MM.1S (cell line): ENCODE measurements at regions not wholly inside any gene's neighbourhood (a gene's known extent, or its start where the extent isn't known, plus 50 kb on each side); places are given as distances from the start of the nearest gene placed in this dataset.
"Not testable (repeated sequence)": the region's sequence is repeated elsewhere in the genome, so short reads cannot be mapped to it uniquely, and the experiment has no call there.

Experiments
- DNase-seq: peaks from one replicate; pipeline ENCODE4 v3.0.0-alpha.2; 2015
- H2AFZ ChIP-seq: fragments of 300-600 bp; sonication (generic); 2 replicates; pipeline ENCODE4 v1.6.0; 2016; ENCODE audit warnings: antibody characterized with exemption, low read length
- H3F3A ChIP-seq: fragments of 300-600 bp; sonication (generic); 2 replicates; pipeline ENCODE4 v1.6.1; 2016; ENCODE audit warnings: mild to moderate bottlenecking, antibody characterized with exemption, low read length, moderate library complexity, mixed read lengths; ENCODE audit not compliant: insufficient read depth
- H3K27ac ChIP-seq: fragments of 300-600 bp; sonication (generic); 2 replicates; pipeline ENCODE4 v1.5.1; 2016; ENCODE audit warnings: mild to moderate bottlenecking, low read length
- H3K27me3 ChIP-seq: fragments of 300-600 bp; sonication (generic); replicated peaks from 2 replicates; pipeline ENCODE4 v1.6.0; 2016; ENCODE audit warnings: low read length; ENCODE audit not compliant: insufficient read depth
- H3K36me3 ChIP-seq: fragments of 300-600 bp; sonication (generic); replicated peaks from 2 replicates; pipeline ENCODE4 v1.6.1; 2016; ENCODE audit warnings: mild to moderate bottlenecking, low read length, mixed read lengths; ENCODE audit not compliant: insufficient read depth
- H3K4me1 ChIP-seq: fragments of 300-600 bp; sonication (generic); 2 replicates; pipeline ENCODE4 v1.6.1; 2016; ENCODE audit warnings: low read length, mixed read lengths
- H3K4me2 ChIP-seq: fragments of 300-600 bp; sonication (generic); 2 replicates; pipeline ENCODE4 v1.6.0; 2016; ENCODE audit warnings: low read depth, low read length
- H3K4me3 ChIP-seq: fragments of 300-600 bp; sonication (generic); 2 replicates; pipeline ENCODE4 v1.5.1; 2016; ENCODE audit warnings: low read length, mixed read lengths
- H3K79me2 ChIP-seq: fragments of 300-600 bp; sonication (generic); 2 replicates; pipeline ENCODE4 v1.6.1; 2016; ENCODE audit warnings: mixed run types, low read length, mixed read lengths
- H3K9ac ChIP-seq: fragments of 300-600 bp; sonication (generic); 2 replicates; pipeline ENCODE4 v1.6.1; 2016; ENCODE audit warnings: low read length, mixed read lengths
- H3K9me2 ChIP-seq: fragments of 300-600 bp; sonication (generic); replicated peaks from 2 replicates; pipeline ENCODE4 v1.6.1; 2016; ENCODE audit warnings: mild to moderate bottlenecking, low read length, mixed read lengths; ENCODE audit not compliant: insufficient read depth
- H3K9me3 ChIP-seq: fragments of 300-600 bp; sonication (generic); replicated peaks from 2 replicates; pipeline ENCODE4 v1.6.1; 2016; ENCODE audit warnings: mild to moderate bottlenecking, low read length, mixed read lengths; ENCODE audit not compliant: insufficient read depth
- H4K20me1 ChIP-seq: fragments of 300-600 bp; sonication (generic); 2 replicates; pipeline ENCODE4 v1.6.1; 2016; ENCODE audit warnings: mild to moderate bottlenecking, low read length, moderate library complexity, mixed read lengths; ENCODE audit not compliant: insufficient read depth

DNA sequence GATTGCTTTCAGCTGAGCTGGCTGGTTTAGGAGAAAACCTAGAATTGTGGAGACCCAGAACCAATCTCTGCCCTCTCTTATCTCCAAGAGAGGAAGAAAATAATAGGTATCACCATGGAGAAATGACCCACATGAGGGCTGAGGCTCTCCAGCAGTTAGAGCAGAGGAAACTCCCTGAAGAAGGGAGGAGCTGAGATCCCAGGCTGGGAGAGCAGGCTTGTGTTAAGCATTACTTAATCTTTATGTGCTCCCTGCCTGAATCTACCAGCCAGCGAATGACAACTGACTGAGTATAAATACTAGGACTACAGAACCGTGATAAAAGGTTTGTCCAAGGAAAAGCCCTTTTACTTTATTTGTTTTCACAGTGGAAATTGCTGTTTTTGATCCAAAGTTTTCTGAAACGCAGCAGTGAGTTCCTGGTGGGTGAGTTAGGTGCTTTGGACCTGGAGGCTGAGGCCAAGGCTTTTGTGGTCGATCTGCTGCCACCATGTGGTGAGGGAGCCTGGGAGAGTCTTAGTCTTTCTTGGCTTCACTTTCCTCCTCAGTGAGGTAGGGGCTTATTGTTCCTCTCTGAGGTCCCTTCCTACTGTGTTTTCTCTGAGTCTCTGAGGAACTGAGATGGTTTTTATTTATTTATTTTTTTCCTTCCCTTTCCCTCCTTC is 219.5 kb upstream of the NOTCH2NLA start:
- not testable (repeated sequence) for H3K27me3 ChIP-seq, H3K27ac ChIP-seq, H3K9me2 ChIP-seq, H3K4me1 ChIP-seq, H2AFZ ChIP-seq, H4K20me1 ChIP-seq, H3K79me2 ChIP-seq, H3K9me3 ChIP-seq, H3K9ac ChIP-seq, H3F3A ChIP-seq, H3K36me3 ChIP-seq, H3K4me2 ChIP-seq, H3K4me3 ChIP-seq, DNase-seq

DNA sequence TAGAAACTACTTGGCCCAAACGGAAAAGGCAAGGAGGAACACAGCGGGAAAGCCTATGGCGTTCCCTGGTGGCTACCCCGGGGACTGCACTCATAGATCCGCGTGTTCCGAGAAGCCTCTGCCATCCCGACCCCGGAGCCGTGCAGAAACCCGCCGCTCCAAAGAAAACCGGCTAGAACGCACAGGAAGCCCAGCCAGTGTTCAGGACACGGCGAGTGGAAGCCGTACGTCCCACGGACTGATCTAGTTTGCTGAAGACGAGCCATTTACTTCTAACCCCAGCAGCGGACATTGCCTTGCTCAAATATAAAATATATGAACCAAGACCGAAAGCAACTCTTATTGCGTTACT is 215.0 kb upstream of the NOTCH2NLA start:
- not testable (repeated sequence) for H3K9me3 ChIP-seq, H3K79me2 ChIP-seq, H3K4me1 ChIP-seq, H3K27ac ChIP-seq, H4K20me1 ChIP-seq, H2AFZ ChIP-seq, H3K9ac ChIP-seq, H3K9me2 ChIP-seq, H3K4me2 ChIP-seq, H3K36me3 ChIP-seq, H3F3A ChIP-seq, H3K27me3 ChIP-seq
- H3K4me3 ChIP-seq: peak overlapping the region; percentile 53; the same call in 1 of the 2 replicates
- DNase-seq: peak; percentile 6

DNA sequence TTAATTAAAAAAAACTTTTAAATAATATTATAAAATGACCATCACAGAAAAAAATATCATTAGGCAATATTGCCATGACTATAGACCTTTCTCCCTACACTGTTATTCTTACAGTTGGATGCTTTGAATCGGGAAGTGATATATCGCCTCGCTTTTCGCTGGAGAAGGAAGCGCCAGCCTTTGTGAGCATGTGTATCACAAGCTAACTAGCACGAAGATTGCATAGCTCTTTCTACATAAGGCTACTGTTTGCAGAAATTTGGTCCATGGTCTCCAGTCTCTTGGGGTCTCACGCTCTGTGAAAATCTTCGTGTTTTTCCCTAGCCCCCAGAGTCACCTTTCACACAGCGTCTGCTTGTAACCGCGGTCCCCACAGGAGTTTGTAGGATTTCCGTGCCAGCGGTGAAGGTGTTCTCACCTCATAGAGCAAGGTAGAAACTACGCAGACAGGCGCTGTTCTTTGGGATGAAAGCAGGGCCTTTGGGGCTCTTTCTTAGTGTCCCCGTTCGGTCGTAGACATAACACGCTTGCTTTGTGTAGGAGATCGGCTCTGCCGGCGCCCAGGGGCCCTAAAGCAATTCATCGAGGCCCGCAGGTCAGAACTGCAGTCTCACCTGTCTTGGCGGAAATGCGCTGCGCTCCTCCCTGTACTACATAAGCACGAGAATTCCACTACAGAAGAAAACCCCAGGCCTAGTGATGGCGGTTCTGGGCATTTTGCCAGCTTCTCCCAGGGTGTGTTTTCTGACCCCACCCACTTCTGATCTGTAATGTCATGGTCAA is 214.5 kb upstream of the NOTCH2NLA start:
- H3K9ac ChIP-seq, H3K27ac ChIP-seq, H3K36me3 ChIP-seq, H3K27me3 ChIP-seq, H3K4me3 ChIP-seq, H3K9me3 ChIP-seq, H3K4me1 ChIP-seq, DNase-seq, H2AFZ ChIP-seq, H4K20me1 ChIP-seq, H3F3A ChIP-seq, H3K9me2 ChIP-seq, H3K4me2 ChIP-seq, H3K79me2 ChIP-seq: not testable (repeated sequence)

DNA sequence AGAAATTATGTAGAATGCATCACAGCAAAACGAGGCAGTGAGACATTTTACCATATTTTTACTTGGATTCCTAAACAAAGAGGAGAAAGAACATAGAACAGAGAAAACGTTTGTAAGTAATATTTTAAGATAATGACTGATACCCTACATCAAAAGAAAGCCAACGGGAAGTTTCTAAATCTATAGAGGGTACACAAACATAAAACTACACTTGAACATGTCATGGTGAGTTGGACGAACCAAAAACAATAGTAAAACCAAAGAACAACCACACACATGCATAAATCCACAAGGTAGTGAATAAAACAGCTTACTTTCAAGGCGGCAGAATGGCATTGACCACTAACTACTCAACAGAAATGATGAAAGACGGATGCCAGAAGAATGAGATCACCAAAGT is 209.7 kb upstream of the NOTCH2NLA start:
- H3F3A ChIP-seq, H3K36me3 ChIP-seq, H3K9me2 ChIP-seq, H3K4me3 ChIP-seq, DNase-seq, H3K79me2 ChIP-seq, H3K9me3 ChIP-seq, H2AFZ ChIP-seq, H3K9ac ChIP-seq, H3K4me1 ChIP-seq, H3K4me2 ChIP-seq, H3K27me3 ChIP-seq, H4K20me1 ChIP-seq, H3K27ac ChIP-seq: not testable (repeated sequence)

DNA sequence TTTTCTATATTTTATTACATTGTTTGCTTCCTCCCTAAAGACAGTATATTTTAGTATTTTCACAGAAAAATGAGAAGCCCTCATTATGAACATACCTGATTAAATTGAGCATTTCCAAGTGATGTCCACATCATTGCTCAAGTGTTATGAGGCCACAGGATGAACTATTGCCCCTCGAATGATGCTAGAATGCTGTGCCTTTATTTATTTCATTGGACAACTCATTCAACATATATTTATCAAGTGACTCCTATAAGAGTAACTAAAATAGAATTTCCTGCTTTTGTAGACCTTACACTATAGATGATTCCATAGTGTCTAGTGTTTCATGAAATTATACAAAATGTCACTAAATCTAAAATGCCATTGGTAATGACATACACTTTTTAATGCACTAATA is 187.8 kb upstream of the NOTCH2NLA start:
- not testable (repeated sequence) for H2AFZ ChIP-seq, H3K27me3 ChIP-seq, H3K36me3 ChIP-seq, H3K4me2 ChIP-seq, H3K4me3 ChIP-seq, H3K27ac ChIP-seq, H3F3A ChIP-seq, H3K9me3 ChIP-seq, H3K9me2 ChIP-seq, DNase-seq, H3K4me1 ChIP-seq, H3K79me2 ChIP-seq, H3K9ac ChIP-seq, H4K20me1 ChIP-seq

DNA sequence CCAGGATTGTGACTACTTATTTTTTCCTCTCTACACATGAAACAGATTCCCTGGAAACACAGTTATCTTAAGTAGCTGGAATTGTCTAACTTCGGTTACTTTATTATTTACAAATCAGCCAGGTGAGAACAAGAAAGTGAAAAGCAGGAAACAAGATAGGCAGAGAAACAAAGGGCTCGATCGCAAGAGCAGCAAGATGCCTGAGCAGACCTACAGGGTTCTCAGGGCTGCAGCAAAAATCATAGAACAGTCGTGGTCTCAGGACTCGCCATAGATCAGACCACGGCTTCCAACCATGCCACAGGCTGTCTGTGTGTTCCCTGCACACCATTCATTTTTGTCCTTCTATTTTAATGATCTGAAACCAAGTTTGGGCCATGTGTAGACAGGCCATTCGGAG is 186.2 kb upstream of the NOTCH2NLA start:
- not testable (repeated sequence) for H3K4me3 ChIP-seq, H3K9me2 ChIP-seq, H4K20me1 ChIP-seq, H3K4me1 ChIP-seq, H3F3A ChIP-seq, H2AFZ ChIP-seq, H3K27me3 ChIP-seq, H3K4me2 ChIP-seq, H3K9me3 ChIP-seq, H3K27ac ChIP-seq, H3K9ac ChIP-seq, DNase-seq, H3K79me2 ChIP-seq, H3K36me3 ChIP-seq

DNA sequence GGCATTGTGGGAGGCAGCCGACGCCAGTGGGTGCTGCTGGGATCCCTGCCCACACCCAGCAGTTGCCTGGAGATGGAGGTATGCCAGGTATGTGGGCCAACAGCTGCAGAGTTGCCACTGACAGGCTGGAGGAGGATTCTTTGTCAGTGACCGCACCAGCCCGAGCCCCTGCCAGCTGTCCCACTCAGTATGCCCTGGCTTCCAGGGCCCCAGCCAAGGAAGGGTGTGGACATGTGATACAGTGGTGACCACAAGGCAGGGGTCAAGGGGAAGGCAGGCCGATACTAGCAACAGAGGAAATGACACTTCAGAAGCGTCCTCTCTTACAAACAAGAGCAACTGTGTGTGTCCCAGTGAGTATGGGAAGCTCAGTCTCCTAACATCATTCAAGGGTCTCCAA is 185.1 kb upstream of the NOTCH2NLA start:
- H2AFZ ChIP-seq, H4K20me1 ChIP-seq, H3K9me2 ChIP-seq, H3K9ac ChIP-seq, DNase-seq, H3K27me3 ChIP-seq, H3K27ac ChIP-seq, H3K4me3 ChIP-seq, H3K4me2 ChIP-seq, H3K79me2 ChIP-seq, H3F3A ChIP-seq, H3K4me1 ChIP-seq, H3K36me3 ChIP-seq, H3K9me3 ChIP-seq: not testable (repeated sequence)

DNA sequence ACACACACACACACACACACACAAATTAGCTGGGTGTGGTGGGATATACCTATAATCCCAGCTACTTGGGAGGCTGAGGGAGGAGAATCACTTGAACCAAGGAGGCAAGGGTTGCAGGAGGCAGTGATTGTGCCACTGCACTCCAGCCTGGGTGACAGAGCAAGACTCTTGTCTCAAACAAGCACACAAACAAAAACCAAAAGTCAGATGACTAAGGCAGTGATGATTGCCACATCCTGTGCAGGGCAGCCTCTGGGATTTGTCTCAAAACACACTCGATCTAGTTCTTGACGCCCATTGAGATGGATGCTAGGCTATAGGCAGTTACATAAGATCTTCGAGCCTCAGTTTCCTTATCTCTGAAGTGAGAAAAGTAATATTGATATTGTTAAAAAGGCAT is 183.1 kb upstream of the NOTCH2NLA start:
- H3K4me1 ChIP-seq, H3K4me3 ChIP-seq, H3K79me2 ChIP-seq, H3K9me3 ChIP-seq, H4K20me1 ChIP-seq, DNase-seq, H2AFZ ChIP-seq, H3F3A ChIP-seq, H3K36me3 ChIP-seq, H3K27me3 ChIP-seq, H3K27ac ChIP-seq, H3K4me2 ChIP-seq, H3K9me2 ChIP-seq, H3K9ac ChIP-seq: not testable (repeated sequence)
